Activated B cell treated with CpG ODN at 0.5 μM for 24 hours (primary cell): ENCODE measurements at regions not wholly inside any gene's neighbourhood (a gene's known extent, or its start where the extent isn't known, plus 50 kb on each side); places are given as distances from the start of the nearest gene placed in this dataset.

Source experiments
- ATAC-seq: fragments of 200-7000 bp; cut with Tn5 transposase; one replicate; pipeline ENCODE4 v1.10.0; 2021; ENCODE audit warnings: low read depth, mild to moderate bottlenecking, moderate library complexity
- CTCF ChIA-PET: fragments of 350-600 bp; sonication (Branson Sonifier 250); formaldehyde crosslinking; loops from one replicate; lab custom pipeline; 2021; ENCODE audit warnings: antibody characterized with exemption; lab: Charles Lee
- POLR2A ChIA-PET: fragments of 350-600 bp; sonication (Branson Sonifier 250); formaldehyde crosslinking; loops from one replicate; lab custom pipeline; 2021; ENCODE audit warnings: antibody characterized with exemption; lab: Charles Lee
- DNase-seq: peaks from one replicate; pipeline ENCODE4 v3.0.0; 2022
- H3K27ac Mint-ChIP-seq: one replicate; pipeline ENCODE4 v1.8.0; 2020; ENCODE audit warnings: mixed read lengths
- H3K27me3 Mint-ChIP-seq: one replicate; pipeline ENCODE4 v1.8.0; 2021; ENCODE audit warnings: mixed read lengths
- H3K36me3 Mint-ChIP-seq: one replicate; pipeline ENCODE4 v1.8.0; 2021; ENCODE audit warnings: low read depth, mixed read lengths
- H3K4me1 Mint-ChIP-seq: one replicate; pipeline ENCODE4 v1.8.0; 2021; ENCODE audit warnings: mixed read lengths
- H3K4me3 Mint-ChIP-seq: one replicate; pipeline ENCODE4 v1.8.0; 2020; ENCODE audit warnings: mild to moderate bottlenecking, mixed read lengths
- H3K9me3 Mint-ChIP-seq: one replicate; pipeline ENCODE4 v1.8.0; 2020; ENCODE audit warnings: mixed read lengths
- CTCF ChIP-seq: fragments of 200-600 bp; IDR thresholded peaks from one replicate; pipeline ENCODE4 v1.8.0; 2022; ENCODE audit warnings: antibody characterized with exemption, mild to moderate bottlenecking
- intact Hi-C: fragments of 100-400 bp; cut with micrococcal nuclease; formaldehyde crosslinking; loops from one replicate; pipeline ENCODE4 v1.15.1; 2024

- Mint-ChIP-seq H3K9me3 (no peaks in the 10 kb centered on the region), H3K27me3 (peaks cover 1% of the 10 kb centered on the region), H3K4me1 (no peaks in the 10 kb centered on the region), H3K27ac (no peak overlapping the region), H3K36me3 (no peaks in the 10 kb centered on the region), H3K4me3 (no peak overlapping the region)
- ChIA-PET CTCF (no interaction called here), POLR2A (no interaction called here)
- DNase-seq (no peak), ATAC-seq (no peak)
- no peak for TF ChIP-seq CTCF
- intact Hi-C loops, result no loop called here
Observed at GRCh38 chr12:97022536-97023230, 115.6 kb downstream of the NEDD1 start.

GRCh38 chr12:97024393-97024792 lies 117.3 kb downstream of the NEDD1 start:
- no peaks in the 10 kb centered on the region for H3K4me1 Mint-ChIP-seq
- H3K27me3 Mint-ChIP-seq, result no peaks in the 10 kb centered on the region
- intact Hi-C loops, result no loop called here
- no peaks in the 10 kb centered on the region for H3K9me3 Mint-ChIP-seq
- ATAC-seq, result no peak
- no peak overlapping the region for H3K27ac Mint-ChIP-seq
- no peak for DNase-seq
- H3K4me3 Mint-ChIP-seq, result no peak overlapping the region
- POLR2A ChIA-PET, result no interaction called here
- CTCF ChIA-PET, result no interaction called here
- TF ChIP-seq CTCF, result no peak
- no peaks in the 10 kb centered on the region for H3K36me3 Mint-ChIP-seq

- no peaks in the 10 kb centered on the region for H3K27me3 Mint-ChIP-seq
- no peak overlapping the region for H3K4me3 Mint-ChIP-seq
- no peak for TF ChIP-seq CTCF
- ATAC-seq, result no peak
- POLR2A ChIA-PET, result no interaction called here
- H3K36me3 Mint-ChIP-seq, result no peaks in the 10 kb centered on the region
- H3K9me3 Mint-ChIP-seq, result no peaks in the 10 kb centered on the region
- intact Hi-C loops, result no loop called here
- DNase-seq, result no peak
- H3K4me1 Mint-ChIP-seq, result no peaks in the 10 kb centered on the region
- CTCF ChIA-PET, result no interaction called here
- no peak overlapping the region for H3K27ac Mint-ChIP-seq
Observed at GRCh38 chr12:97026901-97027300, 119.8 kb downstream of the NEDD1 start.

DNA sequence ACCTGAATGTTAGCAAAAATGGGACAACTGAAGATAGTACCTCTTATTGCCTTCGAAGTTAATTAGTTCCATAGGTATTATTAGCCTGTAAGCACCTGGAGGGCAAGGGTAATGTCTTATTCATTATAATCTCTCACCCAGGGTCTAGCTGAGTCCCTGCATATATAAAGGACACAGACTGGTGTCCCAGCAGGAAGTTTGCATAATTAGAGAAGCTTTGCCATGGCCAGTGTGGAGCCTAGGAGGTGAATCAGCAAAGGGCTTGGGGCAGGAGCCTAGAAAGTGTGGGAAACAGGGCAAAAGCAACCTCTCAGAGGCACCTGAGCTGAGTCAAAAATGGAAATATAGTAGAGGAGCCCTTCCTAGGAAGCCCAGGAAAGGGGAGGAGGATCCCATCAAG lies 120.4 kb downstream of the NEDD1 start:
- Mint-ChIP-seq H3K27me3 (no peaks in the 10 kb centered on the region), H3K36me3 (no peaks in the 10 kb centered on the region), H3K4me3 (no peak overlapping the region), H3K27ac (no peak overlapping the region), H3K9me3 (no peaks in the 10 kb centered on the region), H3K4me1 (no peaks in the 10 kb centered on the region)
- ChIA-PET POLR2A (no interaction called here), CTCF (no interaction called here)
- ATAC-seq, result no peak
- intact Hi-C loops, result no loop called here
- no peak for DNase-seq
- TF ChIP-seq CTCF, result no peak

- no peak for TF ChIP-seq CTCF
- ATAC-seq, result no peak
- Mint-ChIP-seq H3K4me1 (no peaks in the 10 kb centered on the region), H3K9me3 (no peaks in the 10 kb centered on the region), H3K27me3 (peaks cover 4% of the 10 kb centered on the region), H3K36me3 (no peaks in the 10 kb centered on the region), H3K4me3 (no peak overlapping the region), H3K27ac (no peak overlapping the region)
- intact Hi-C loops, result no loop called here
- ChIA-PET CTCF (no interaction called here), POLR2A (no interaction called here)
- no peak for DNase-seq
Observed at GRCh38 chr12:97038131-97038530, 131.1 kb downstream of the NEDD1 start.
